Right lobe of liver (tissue), 4 donors: ENCODE measurements at regions not wholly inside any gene's neighbourhood (a gene's known extent, or its start where the extent isn't known, plus 50 kb on each side); places are given as distances from the start of the nearest gene placed in this dataset.

ENCODE experiments used
- CTCF ChIP-seq, 4 donors: fragments of 200-600 bp in 3 of 4; fragments of 450-650 bp in 1 of 4; IDR thresholded peaks; one replicate each; pipeline versions ENCODE4 v1.5.1 to v1.8.0; 2016 to 2022; ENCODE audit warnings: antibody characterized with exemption in 4 of 4, mild to moderate bottlenecking in 2 of 4
- POLR2A ChIP-seq: fragments of 450-650 bp; IDR thresholded peaks from one replicate; pipeline ENCODE4 v1.6.1; 2017; ENCODE audit warnings: antibody characterized with exemption, mild to moderate bottlenecking
- donor health status: DM: no; HTN: no; CAD: no.
- donor health status: DM: no; HTN: no; CAD: no.
- donor health status: DM: no; HTN: yes; CAD: no.

- TF ChIP-seq CTCF (IDR thresholded peaks at IDR 0.05) (no peak), POLR2A (no peak)
Measured at GRCh38 chr4:149931431-149931830, 115.8 kb upstream of the IQCM start.
